Kidney (tissue), 13 donors: ENCODE measurements at regions not wholly inside any gene's neighbourhood (a gene's known extent, or its start where the extent isn't known, plus 50 kb on each side); places are given as distances from the start of the nearest gene placed in this dataset.

ENCODE experiments used
- DNase-seq, 5 donors: peaks; one replicate each; pipeline ENCODE4 v3.0.0-alpha.2; 2013 to 2020
- FAIRE-seq: peaks from 2 replicates; lab custom pipeline; 2012; peaks lifted over from hg19 to GRCh38; lab: Jason Lieb, UNC
- H3K27ac ChIP-seq, 2 donors: one replicate each; pipeline ENCODE4 v1.7.0; 2013; ENCODE audit warnings: low read depth in 2 of 2, low read length in 2 of 2, inconsistent platforms in 1 of 2
- H3K27me3 ChIP-seq: one replicate; pipeline ENCODE4 v1.7.1; 2013; ENCODE audit warnings: low read length, inconsistent platforms; ENCODE audit not compliant: control insufficient read depth, insufficient read depth
- H3K36me3 ChIP-seq, 3 donors: one replicate each; pipeline versions ENCODE4 v1.7.0 to v1.7.1; 2013; ENCODE audit warnings: low read length in 3 of 3, control low read depth in 1 of 3, inconsistent platforms in 1 of 3; ENCODE audit not compliant: insufficient read depth in 3 of 3, control insufficient read depth in 2 of 3
- H3K4me1 ChIP-seq, 3 donors: one replicate each; pipeline versions ENCODE4 v1.7.0 to v1.7.1; 2013; ENCODE audit warnings: low read length in 3 of 3, inconsistent platforms in 1 of 3, low read depth in 1 of 3; ENCODE audit not compliant: control insufficient read depth in 2 of 3, insufficient read depth in 2 of 3
- H3K4me3 ChIP-seq, 3 donors: one replicate each; pipeline versions ENCODE4 v1.7.0 to v1.8.1; 2013; ENCODE audit warnings: low read length in 3 of 3, control low read depth in 1 of 3, inconsistent platforms in 1 of 3
- H3K9ac ChIP-seq, 3 donors: one replicate each; pipeline versions ENCODE4 v1.7.0 to v1.7.1; 2013; ENCODE audit warnings: low read length in 3 of 3, control low read depth in 1 of 3, inconsistent platforms in 1 of 3
- H3K9me3 ChIP-seq, 3 donors: one replicate each; pipeline versions ENCODE4 v1.7.0 to v1.7.1; 2013; ENCODE audit warnings: low read length in 3 of 3, control low read depth in 1 of 3, inconsistent platforms in 1 of 3; ENCODE audit not compliant: control insufficient read depth in 2 of 3, insufficient read depth in 1 of 3
- intact Hi-C: fragments of 100-400 bp; cut with DNase I; formaldehyde crosslinking; loops from one replicate; pipeline ENCODE4 v1.11.1; 2022
- TF ChIP-seq, protein P1 (sequence below): IDR thresholded peaks from 3 replicates; pipeline ENCODE4 v1.5.1; 2012; ENCODE audit warnings: mild to moderate bottlenecking, moderate library complexity, borderline replicate concordance; ENCODE audit not compliant: insufficient read depth; ENCODE audit errors: extremely low read depth
- donor health status: control.
- donor health status: control.
- donor health status: control.
- donor health status: control.
- donor health status: control.
- donor health status: DM: yes; HTN: yes; CAD: no.
- donor health status: Normal renal cell carcinoma (clear cell type).

DNA sequence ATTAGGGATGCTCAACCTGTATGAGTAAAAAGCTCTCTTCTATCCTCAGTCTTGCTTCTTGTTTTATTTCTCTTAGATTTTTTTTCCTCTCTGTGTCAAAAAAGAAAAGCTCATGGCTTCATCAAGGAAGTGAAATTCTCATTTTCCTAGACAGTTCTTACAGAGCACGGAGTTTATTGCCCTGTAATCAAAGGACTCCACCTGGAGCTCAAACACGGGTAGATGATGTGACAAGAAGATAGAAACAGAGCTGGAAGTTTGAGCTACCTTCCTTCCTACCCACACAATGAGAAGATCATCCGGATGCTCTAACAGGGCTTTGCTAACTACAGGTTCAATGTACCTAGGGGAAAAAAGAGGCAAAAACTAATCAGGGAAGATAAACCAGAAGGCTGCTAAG lies 564.8 kb downstream of the MED13L start:
- Histone ChIP-seq H3K27ac (no peak overlapping the region), H3K9me3 (no peaks in the 10 kb centered on the region), H3K27me3 (no peaks in the 10 kb centered on the region), H3K4me1 (peaks cover 0 to 2% (median 0%) of the 10 kb centered on the region in 3 donors), H3K36me3 (no peaks in the 10 kb centered on the region), H3K4me3 (no peak overlapping the region), H3K9ac (no peak overlapping the region)
- FAIRE-seq (no peak), DNase-seq (no peak)
- intact Hi-C loops: no loop called here
- TF ChIP-seq, protein P1, sequence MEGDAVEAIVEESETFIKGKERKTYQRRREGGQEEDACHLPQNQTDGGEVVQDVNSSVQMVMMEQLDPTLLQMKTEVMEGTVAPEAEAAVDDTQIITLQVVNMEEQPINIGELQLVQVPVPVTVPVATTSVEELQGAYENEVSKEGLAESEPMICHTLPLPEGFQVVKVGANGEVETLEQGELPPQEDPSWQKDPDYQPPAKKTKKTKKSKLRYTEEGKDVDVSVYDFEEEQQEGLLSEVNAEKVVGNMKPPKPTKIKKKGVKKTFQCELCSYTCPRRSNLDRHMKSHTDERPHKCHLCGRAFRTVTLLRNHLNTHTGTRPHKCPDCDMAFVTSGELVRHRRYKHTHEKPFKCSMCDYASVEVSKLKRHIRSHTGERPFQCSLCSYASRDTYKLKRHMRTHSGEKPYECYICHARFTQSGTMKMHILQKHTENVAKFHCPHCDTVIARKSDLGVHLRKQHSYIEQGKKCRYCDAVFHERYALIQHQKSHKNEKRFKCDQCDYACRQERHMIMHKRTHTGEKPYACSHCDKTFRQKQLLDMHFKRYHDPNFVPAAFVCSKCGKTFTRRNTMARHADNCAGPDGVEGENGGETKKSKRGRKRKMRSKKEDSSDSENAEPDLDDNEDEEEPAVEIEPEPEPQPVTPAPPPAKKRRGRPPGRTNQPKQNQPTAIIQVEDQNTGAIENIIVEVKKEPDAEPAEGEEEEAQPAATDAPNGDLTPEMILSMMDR: no peak

DNA sequence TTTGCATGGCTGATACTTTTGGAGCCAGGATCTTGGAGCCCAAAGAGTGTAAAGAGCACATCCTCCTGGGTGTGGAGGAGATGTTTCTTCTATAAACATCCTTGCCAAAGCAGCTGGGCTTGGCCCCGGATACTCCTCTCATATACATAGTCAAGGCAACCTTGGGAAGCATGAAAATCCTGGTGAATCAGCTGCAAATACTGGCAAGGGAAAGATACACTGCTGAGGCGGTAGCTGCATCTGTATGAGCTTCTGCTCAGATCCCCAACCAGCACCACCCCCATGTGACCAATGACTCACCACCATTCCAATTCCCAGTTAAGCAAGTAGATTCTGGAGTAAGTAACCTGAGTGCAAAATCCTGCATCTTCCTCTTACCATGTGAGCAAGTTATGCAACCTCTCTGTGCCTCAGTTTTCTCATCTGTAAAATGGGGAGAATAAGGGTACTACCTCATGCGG lies 567.4 kb downstream of the MED13L start:
- no peak overlapping the region for H3K27ac ChIP-seq
- H3K9ac ChIP-seq: no peak overlapping the region
- no peaks in the 10 kb centered on the region for H3K9me3 ChIP-seq
- no peak overlapping the region for H3K4me3 ChIP-seq
- H3K36me3 ChIP-seq: no peaks in the 10 kb centered on the region
- intact Hi-C loops: no loop called here
- peaks cover 0 to 2% (median 0%) of the 10 kb centered on the region in 3 donors for H3K4me1 ChIP-seq
- FAIRE-seq (no peak), DNase-seq (no peak)
- no peaks in the 10 kb centered on the region for H3K27me3 ChIP-seq
- TF ChIP-seq, protein P1: no peak

- Histone ChIP-seq H3K9ac (no peak overlapping the region), H3K9me3 (no peaks in the 10 kb centered on the region), H3K27me3 (no peaks in the 10 kb centered on the region), H3K4me3 (no peak overlapping the region), H3K27ac (no peak overlapping the region), H3K36me3 (no peaks in the 10 kb centered on the region), H3K4me1 (peaks cover 0 to 2% (median 0%) of the 10 kb centered on the region in 3 donors)
- DNase-seq: peak in 4 of 5 donors; percentile 26 to 87 (median 73)
- intact Hi-C loops: no loop called here
- TF ChIP-seq, protein P1: no peak
- FAIRE-seq: no peak
Observed at GRCh38 chr12:115709540-115710011, 567.9 kb downstream of the MED13L start.

DNA sequence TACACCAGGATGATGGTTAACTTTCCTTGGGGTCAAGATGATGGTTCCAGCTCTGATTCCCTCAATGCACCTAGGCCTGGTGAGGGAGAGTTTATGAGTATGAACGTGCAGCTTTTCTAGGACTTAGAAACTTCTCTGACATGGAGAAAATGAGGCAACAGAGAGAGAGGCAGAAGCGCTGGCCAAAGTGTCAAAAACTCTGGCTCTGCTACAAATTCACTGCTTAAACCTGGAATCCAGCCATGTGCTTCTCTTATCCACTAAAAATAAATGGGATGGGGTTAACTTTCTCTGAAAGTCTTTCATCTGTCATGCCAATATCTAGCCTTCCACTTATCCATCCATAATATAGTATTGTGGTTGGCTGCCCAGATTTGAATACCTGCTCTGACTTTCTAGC lies 568.7 kb downstream of the MED13L start:
- Histone ChIP-seq H3K9me3 (no peaks in the 10 kb centered on the region), H3K27ac (no peak overlapping the region), H3K4me3 (no peak overlapping the region), H3K27me3 (no peaks in the 10 kb centered on the region), H3K4me1 (peaks cover 0 to 2% (median 0%) of the 10 kb centered on the region in 3 donors), H3K9ac (no peak overlapping the region), H3K36me3 (no peaks in the 10 kb centered on the region)
- intact Hi-C loops: no loop called here
- no peak for FAIRE-seq
- peak in 2 of 5 donors; percentile 13 to 32 for DNase-seq
- TF ChIP-seq, protein P1: no peak
